ENCODE measurements at regions not wholly inside any gene's neighbourhood (a gene's known extent, or its start where the extent isn't known, plus 50 kb on each side); places are given as distances from the start of the nearest gene placed in this dataset.

- H3K4me2 ChIP-seq (ENCODE audit: low read length) = no peak overlapping the region
- ATAC-seq (no peak), DNase-seq (no peak)
- H3K4me1 ChIP-seq (ENCODE audit: insufficient read depth, low read length) = peaks cover 40% of the 10 kb centered on the region
- H3K9me2 ChIP-seq (replicated peaks; ENCODE audit: low read length) = no peaks in the 10 kb centered on the region
- H3K9ac ChIP-seq (ENCODE audit: low read length) = no peak overlapping the region
- no peak overlapping the region for H3K27ac ChIP-seq (ENCODE audit: low read length)
- ChIA-PET POLR2A (ENCODE audit: unreplicated experiment) (interaction anchor here (0.6 kb wide), 1 partner anchor 233 kb away, joined by 3 read pairs; no protein-coding TSS in a partner anchor), CTCF (no interaction called here)
- intact Hi-C loops (cut with micrococcal nuclease) = loop anchor here (5.0 kb wide), 1 partner anchor 296 kb away; no protein-coding TSS in a partner anchor
- BruUV-seq (replicated peaks) = no TSS peak
- TF ChIP-seq EZH2phosphoT487 (IDR thresholded peaks at IDR 0.05; ENCODE audit: borderline replicate concordance, low read length) (no peak), CTCF (conservative IDR thresholded peaks at IDR 0.05; ENCODE audit: low read depth, low read length) (no peak), EZH2 (IDR thresholded peaks at IDR 0.05; ENCODE audit: low read length, unreplicated experiment) (no peak)
- no peaks in the 10 kb centered on the region for H4K20me1 ChIP-seq (ENCODE audit: low read length)
- H3K79me2 ChIP-seq (ENCODE audit: low read length) = no peaks in the 10 kb centered on the region
- H3K9me3 ChIP-seq (ENCODE audit: low read length) = no peaks in the 10 kb centered on the region
- peaks cover 6% of the 10 kb centered on the region for H3F3A ChIP-seq (ENCODE audit: low read length, unreplicated experiment)
- H2AFZ ChIP-seq (ENCODE audit: low read length) = no peak overlapping the region
- H3K36me3 ChIP-seq (ENCODE audit: low read depth, low read length) = no peaks in the 10 kb centered on the region
- H3K4me3 ChIP-seq (ENCODE audit: low read length) = no peak overlapping the region
- no peaks in the 10 kb centered on the region for H3K27me3 ChIP-seq (ENCODE audit: low read length)
Measured at GRCh38 chr5:57836331-57836730, 353.7 kb upstream of the ACTBL2 start.

- intact Hi-C loops (cut with micrococcal nuclease) = loop anchor here (5.0 kb wide), 1 partner anchor 297 kb away; no protein-coding TSS in a partner anchor
- Histone ChIP-seq H3K4me2 (ENCODE audit: low read length) (no peak overlapping the region), H4K20me1 (ENCODE audit: low read length) (no peaks in the 10 kb centered on the region), H3K9ac (ENCODE audit: low read length) (no peak overlapping the region), H3K9me3 (ENCODE audit: low read length) (no peaks in the 10 kb centered on the region), H3K27ac (ENCODE audit: low read length) (no peak overlapping the region), H3K4me3 (ENCODE audit: low read length) (no peak overlapping the region), H3K36me3 (ENCODE audit: low read depth, low read length) (no peaks in the 10 kb centered on the region), H3K79me2 (ENCODE audit: low read length) (no peaks in the 10 kb centered on the region), H3K9me2 (replicated peaks; ENCODE audit: low read length) (no peaks in the 10 kb centered on the region), H3K4me1 (ENCODE audit: insufficient read depth, low read length) (peaks cover 27% of the 10 kb centered on the region), H3F3A (ENCODE audit: low read length, unreplicated experiment) (peaks cover 6% of the 10 kb centered on the region), H2AFZ (ENCODE audit: low read length) (no peak overlapping the region), H3K27me3 (ENCODE audit: low read length) (no peaks in the 10 kb centered on the region)
- CTCF ChIA-PET = no interaction called here
- DNase-seq (no peak), ATAC-seq (no peak)
- POLR2A ChIA-PET (ENCODE audit: unreplicated experiment) = no interaction called here
- no TSS peak for BruUV-seq (replicated peaks)
- TF ChIP-seq EZH2 (IDR thresholded peaks at IDR 0.05; ENCODE audit: low read length, unreplicated experiment) (no peak), CTCF (conservative IDR thresholded peaks at IDR 0.05; ENCODE audit: low read depth, low read length) (no peak), EZH2phosphoT487 (IDR thresholded peaks at IDR 0.05; ENCODE audit: borderline replicate concordance, low read length) (no peak)
Measured at GRCh38 chr5:57834829-57835608, 352.4 kb upstream of the ACTBL2 start.

- Histone ChIP-seq H3K9ac (ENCODE audit: low read length) (no peak overlapping the region), H3K9me3 (ENCODE audit: low read length) (no peaks in the 10 kb centered on the region), H3K9me2 (replicated peaks; ENCODE audit: low read length) (no peaks in the 10 kb centered on the region), H3K79me2 (ENCODE audit: low read length) (no peaks in the 10 kb centered on the region), H2AFZ (ENCODE audit: low read length) (no peak overlapping the region), H3K36me3 (ENCODE audit: low read depth, low read length) (no peaks in the 10 kb centered on the region), H3K4me1 (ENCODE audit: insufficient read depth, low read length) (peaks cover 15% of the 10 kb centered on the region), H3F3A (ENCODE audit: low read length, unreplicated experiment) (peaks cover 4% of the 10 kb centered on the region), H4K20me1 (ENCODE audit: low read length) (no peaks in the 10 kb centered on the region), H3K4me2 (ENCODE audit: low read length) (no peak overlapping the region), H3K27ac (ENCODE audit: low read length) (no peak overlapping the region), H3K4me3 (ENCODE audit: low read length) (no peak overlapping the region), H3K27me3 (ENCODE audit: low read length) (no peaks in the 10 kb centered on the region)
- ChIA-PET CTCF (no interaction called here), POLR2A (ENCODE audit: unreplicated experiment) (no interaction called here)
- TF ChIP-seq CTCF (conservative IDR thresholded peaks at IDR 0.05; ENCODE audit: low read depth, low read length) = no peak
- no peak for TF ChIP-seq EZH2 (IDR thresholded peaks at IDR 0.05; ENCODE audit: low read length, unreplicated experiment)
- no peak for TF ChIP-seq EZH2phosphoT487 (IDR thresholded peaks at IDR 0.05; ENCODE audit: borderline replicate concordance, low read length)
- DNase-seq (no peak), ATAC-seq (no peak)
- intact Hi-C loops (cut with micrococcal nuclease) = no loop called here
- no TSS peak for BruUV-seq (replicated peaks)
Measured at GRCh38 chr5:57833489-57833888, 350.9 kb upstream of the ACTBL2 start.

Measured in PC-3 (cell line).